NCI-H82 treated with DMSO at 0.1 percent for 48 hours (cell line): ENCODE measurements at regions not wholly inside any gene's neighbourhood (a gene's known extent, or its start where the extent isn't known, plus 50 kb on each side); places are given as distances from the start of the nearest gene placed in this dataset.

ENCODE experiments used
- DNase-seq: peaks from one replicate; lab custom pipeline; 2025; ENCODE audit not compliant: unreplicated experiment; lab: John Stamatoyannopoulos, UW

DNA sequence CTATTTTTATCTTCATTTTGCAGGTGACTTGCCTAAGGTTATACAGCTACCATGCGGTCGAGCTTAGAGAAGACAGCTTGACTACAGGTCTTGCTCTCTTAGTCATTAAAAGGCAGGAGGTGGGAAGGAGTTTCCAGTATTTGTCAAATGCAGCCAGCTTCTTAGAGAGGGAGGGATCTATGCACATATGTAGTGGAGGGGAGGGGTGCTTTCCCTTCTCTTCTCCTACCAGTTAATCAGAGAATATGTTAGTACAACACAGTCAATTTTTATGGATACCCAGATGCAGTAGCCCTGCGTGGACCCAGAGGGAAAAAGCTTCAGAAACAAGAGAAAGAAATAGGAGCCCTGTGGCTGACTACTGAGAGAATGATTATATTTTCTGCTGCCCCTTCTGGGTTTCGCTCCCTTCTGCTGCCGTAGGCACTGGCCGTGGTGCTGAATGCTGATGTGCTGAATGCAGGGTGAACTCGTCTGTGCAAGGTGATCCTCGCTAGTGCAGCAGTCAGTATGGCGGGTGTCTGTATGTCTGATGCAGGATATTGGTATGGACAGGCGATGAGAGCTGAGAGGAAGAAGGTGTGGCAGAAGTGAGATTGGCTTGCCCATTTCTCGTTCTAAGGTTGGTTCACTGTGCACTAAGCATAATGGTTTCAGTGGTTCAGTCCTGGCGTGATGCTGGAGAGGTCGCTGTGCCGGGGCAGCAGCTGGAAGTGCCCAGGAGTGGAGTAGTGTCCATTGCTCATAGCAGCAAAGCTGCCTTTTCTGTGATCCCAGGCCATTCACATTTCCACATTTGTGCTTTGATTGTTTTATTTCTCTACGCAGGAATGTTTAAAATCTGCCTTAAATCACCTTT, 189.2 kb upstream of the PODXL start:
- no peak for DNase-seq

DNA sequence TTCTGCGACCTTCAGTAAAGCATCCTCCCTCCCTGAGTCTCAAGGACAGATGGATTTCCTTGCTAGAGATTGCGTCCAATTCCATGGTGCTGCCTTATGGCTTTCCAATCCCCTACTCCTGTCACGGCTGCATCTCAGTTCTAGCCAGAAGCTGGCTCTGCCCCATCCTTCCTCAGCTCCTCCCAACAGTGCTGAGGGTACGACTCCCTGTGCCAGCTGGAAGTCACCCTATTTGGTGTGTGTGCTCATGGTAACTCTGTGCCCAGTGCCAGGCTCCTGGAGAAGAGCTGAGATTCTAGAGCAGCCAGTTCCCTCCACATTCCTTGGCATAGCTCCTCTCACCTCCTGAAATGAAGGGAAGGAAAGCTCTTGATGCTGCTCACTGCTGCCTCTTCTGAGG, 185.0 kb upstream of the PODXL start:
- no peak for DNase-seq

DNA sequence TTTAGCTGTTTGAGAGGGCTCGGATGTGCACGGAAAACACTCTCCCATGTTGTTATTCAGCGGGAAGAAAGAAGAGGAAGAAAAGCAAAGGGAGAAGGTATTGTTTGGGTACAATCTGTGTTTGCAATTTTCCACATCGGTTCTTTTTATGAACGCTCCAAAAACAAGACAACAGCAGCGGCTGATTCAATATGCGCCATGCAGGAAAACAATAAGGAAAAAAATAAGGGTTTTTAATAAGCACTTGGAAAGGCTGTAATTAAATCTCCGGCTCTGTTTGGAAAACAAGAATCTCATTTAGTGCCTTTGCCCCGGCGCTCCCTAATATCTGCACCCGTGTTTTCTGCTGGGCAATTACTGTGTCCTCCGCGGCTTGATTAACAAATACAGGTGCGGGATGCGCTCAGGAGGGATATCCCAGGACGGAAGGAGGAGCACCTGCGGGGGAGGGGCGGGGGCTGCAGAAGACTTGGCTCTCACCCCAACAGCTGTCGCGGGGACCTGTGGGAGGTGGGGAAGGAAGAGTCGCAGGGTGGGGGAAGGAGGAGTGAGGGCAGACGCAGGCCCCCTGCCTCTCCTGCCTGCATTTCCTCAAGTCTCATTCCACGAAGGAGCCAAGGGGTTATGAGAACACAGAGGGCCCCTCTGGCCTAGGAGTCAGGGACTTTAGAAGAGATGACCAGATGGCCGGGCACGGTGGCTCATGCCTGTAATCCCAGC, 181.5 kb upstream of the PODXL start:
- DNase-seq = no peak

DNA sequence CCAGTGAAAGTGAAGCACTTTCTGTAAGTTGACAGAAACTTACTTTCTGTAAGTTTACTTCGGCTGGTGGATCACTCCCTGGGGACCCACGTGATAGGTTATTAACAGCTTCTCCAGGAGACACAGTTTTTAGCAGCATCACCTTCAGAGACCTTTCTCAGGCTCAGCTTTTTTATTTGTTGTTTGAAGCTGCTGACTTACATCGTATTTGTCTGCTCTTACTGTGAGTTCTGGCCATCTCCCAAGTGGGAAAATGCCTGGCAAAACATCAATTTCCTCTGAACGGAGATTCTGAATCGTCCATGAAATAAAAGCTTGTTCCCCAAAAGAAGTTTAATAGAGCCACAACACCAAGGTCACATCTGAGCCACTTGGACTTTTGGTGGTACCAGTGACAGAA, 178.7 kb upstream of the PODXL start:
- no peak for DNase-seq

DNA sequence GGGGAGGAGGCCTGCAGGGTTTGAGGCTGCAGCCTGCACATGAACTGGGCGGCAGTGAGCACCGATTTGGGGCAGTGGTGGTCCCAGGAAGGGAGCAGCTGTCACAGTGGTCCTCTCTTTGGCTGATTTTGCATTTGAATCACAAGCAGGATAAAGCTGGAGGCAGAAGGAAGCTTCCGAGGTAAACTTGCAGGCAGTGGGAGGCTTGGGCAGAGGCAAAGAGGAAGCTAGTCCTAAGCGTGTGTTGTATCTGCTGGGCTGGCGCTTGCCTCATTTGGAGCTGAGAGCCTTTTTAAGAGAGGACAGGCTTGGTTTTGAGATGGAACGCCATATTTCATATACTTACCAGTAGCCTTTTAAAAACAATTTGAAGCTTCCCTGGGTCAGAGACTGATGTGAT, 177.2 kb upstream of the PODXL start:
- no peak for DNase-seq

DNA sequence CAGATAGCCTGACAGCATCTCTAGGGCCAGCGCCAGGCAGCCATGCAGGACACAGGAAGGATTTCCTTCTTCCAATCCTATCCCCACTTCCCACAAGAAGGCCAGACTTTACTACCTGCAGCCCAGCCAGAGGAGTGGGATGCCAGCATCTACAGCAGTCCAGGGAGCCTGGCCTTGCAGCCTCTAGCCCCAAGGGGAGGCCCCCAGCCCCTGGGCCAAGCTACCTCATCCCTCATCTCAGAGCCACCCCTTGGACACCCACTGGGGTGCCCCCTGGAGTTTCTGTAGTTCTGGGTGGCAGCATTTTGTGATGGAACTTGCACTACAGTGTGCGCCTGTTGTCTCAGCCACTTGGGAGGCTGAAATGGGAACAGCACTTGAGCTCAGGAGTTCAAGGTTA, 170.8 kb upstream of the PODXL start:
- no peak for DNase-seq

DNA sequence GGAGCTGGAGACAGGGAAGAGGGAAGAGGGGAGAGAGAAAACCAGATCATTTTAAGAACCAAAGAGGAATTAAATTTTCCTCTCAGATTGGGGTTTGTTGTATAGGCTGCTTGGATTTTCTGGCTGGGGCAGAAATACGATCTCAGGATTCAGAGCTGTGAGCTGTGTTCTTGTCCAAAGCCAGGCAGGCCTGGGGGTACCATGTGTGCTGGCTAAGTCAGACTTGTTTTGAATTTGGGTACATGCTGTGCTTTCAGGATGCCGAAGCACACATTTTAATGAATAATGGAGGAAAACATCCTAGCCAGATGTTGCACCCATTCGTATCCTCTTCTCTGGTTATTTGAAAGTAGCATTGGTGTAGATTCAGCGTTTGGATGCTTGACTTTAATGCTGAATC, 170.3 kb upstream of the PODXL start:
- DNase-seq = no peak

DNA sequence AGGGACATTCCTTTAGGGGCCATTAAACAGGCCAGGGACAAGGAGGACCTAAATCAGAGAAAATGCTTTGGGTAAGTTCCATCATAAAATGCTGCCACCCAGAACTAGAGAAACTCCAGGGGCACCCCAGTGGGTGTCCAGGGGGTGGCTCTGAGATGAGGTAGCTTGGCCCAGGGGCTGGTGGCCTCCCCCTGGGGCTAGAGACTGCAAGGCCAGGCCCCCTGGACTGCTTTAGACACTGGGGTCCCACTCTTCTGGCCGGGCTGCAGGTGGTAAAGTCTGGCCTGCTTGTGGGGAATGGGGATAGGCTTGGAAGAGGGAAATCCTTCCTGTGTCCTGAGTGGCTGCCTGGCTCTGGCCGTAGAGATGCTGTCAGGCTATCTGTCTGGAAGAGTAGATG, 169.6 kb upstream of the PODXL start:
- no peak for DNase-seq

DNA sequence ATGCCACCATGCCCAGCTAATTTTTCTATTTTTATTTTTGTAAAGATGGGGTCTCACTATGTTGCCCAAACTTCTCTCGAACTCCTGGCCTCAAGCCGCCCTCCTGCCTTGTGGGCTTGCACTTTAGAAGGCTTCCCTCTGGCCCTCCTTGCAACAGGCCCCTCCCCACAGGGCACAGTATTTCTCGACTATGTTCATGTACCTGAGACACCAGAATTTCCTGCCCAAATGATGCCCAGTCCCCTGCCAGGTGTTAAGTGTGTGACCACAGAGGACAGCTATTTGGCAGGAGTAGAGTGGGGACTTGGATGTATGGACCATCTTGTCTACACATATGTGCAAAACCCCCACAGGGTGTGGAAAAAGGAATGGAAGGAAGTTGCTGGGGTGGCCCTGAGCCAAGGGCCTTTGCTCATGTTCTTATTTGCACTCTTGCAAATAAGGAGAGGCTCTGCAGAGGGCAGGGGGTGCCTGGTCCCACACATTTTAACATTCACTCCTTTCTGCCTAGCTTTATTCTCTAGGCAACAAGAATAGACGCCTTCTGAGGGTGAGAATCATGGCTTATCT, 168.4 kb upstream of the PODXL start:
- DNase-seq = no peak

DNA sequence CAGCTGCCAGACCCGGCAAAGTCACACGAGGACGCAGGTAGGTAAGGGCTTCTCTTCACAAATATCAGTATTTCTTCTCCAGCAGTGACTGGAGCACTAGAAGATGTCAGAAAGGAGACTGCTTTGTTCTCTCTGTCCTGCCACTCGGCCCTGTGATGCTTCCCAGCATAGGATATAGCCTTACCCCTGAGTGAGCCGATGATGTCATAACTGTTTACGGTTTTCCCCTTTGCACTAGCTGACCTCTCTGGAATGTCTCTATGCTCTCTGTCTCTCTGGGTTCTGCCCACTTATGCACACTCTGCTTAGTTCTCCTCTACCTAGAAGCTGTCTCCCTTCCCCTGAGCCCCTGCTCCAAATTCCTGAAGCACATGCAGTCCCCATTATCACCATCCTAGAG, 167.5 kb upstream of the PODXL start:
- DNase-seq = no peak

DNA sequence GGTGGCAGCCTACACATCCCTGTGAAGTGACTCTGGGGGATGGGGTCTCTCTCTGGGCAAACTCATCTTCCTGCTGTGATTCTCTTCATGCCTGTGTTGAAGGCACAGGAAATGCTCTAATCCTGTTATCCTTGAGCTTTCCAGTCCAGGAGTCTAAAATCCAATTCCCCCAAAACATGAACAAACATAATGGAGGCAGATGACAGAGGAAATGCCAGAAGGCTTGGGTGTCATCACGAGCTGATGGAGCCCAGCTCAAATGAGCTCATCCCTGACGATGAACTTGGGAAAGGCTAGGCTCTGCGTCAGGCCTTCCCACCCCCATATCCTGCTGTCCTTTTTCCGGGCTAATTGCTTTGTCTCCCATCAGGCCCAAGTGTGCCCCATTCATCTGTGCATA, 165.9 kb upstream of the PODXL start:
- DNase-seq = peak; percentile 36

DNA sequence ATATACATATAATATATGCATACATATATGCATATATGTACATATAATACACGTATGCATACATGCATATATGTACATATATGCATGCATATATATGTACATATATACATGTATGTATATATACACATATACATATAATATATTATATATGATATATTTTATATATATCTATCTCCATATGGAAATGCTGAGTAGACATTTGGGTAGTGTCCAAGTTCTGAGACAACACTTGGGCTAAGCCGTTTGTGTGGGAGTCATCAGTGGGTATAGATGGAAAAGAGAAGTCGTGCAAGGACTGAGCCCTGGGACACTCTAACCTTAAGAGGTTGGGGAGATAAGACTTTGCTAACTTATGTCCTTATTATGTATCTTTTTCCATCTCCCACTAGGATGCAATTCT, 165.2 kb upstream of the PODXL start:
- no peak for DNase-seq

DNA sequence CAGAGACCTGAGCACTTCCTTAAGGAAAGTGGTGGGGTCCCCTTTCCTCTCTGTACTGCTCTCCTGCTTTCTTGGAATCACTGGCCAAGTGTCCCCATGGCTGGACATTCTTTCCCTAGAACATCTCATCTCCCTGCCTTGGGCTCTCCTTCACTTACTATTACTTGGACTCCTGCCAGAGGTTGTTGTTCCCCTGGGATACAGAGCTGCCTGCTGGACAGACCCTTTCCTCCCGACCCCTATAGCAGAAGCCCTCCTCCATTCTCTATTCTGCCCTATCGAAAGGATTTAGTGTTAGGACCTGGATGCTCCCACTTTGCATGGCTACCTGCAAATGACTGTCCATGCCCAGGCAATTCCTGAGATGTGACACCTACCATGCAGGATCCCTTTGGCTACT, 164.3 kb upstream of the PODXL start:
- no peak for DNase-seq

DNA sequence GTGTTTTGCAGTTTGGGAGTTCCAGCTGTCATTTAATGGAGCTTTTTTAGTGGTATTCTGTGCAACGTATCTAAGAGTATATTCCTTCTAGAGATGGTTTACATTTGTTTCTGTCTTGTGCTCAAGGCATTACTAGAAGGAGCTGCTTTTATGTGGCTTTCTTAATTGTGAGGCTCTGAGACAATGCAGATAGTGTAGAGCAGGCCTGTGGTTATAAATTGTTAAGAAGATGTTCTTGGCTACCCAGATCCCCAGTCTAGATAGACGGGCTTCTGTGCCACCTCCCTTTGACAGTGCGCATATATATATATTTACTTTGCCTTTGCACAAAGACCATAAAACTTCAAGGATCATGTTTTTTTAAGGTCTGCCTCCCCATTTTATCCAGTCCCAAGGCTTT, 160.8 kb upstream of the PODXL start:
- no peak for DNase-seq

DNA sequence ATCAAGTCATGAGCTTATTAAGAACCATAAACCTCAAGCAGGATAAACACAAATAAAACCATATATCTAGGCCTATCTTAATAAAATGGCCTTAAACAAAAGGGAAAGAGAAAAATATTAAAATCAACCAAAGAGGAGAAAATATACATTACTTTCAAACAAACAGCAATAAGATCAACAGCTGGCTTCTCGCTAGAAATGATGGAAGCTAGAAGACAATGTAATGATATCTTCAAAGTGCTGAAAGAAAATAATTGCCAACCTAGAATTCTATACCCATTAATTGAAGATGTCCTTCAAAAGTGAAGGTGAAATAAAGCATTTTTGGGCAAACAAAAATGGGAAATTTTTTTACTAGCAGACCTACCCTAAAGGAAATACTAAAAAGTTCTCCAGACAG, 142.9 kb upstream of the PODXL start:
- DNase-seq = no peak

DNA sequence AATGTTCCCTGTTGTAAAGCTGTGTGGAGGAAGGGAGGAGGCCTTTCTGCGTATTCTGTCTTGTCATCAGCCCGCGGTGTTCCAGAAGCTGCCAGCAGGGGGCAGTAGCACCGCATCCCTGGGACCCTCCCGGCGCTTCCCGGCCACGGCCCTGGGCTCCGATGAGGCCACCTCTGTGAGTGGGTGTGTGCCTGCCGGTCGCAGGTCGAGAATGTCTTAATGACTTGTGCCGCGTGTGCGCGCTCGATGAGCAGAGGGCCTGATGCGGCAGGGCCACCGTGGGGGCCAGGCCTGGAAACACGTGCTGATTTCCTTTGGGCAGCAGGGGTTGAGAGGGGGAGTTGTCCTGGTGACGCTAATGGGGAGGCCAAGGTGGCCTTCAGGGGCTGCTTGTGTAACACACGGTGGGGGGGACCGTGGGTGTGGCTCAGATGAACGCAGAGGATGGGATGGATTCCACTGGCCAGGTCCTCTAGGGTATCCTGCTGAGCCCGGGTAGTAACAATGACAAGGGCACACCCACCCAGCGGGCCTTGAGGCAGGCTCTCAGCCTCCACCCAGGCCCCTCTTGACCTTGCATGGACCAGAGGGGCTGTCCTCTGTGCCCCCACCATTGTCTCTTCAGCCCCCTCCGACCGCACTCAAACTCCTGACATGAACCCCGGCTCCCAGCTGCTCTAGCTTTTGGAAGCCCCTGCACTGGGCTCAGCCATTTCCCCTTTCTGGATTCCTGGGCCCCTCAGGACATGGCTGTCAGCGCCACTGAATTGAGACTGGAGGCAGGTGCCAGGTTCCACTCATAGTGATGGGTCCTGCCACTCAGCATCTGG, 135.9 kb upstream of the PODXL start:
- no peak for DNase-seq

DNA sequence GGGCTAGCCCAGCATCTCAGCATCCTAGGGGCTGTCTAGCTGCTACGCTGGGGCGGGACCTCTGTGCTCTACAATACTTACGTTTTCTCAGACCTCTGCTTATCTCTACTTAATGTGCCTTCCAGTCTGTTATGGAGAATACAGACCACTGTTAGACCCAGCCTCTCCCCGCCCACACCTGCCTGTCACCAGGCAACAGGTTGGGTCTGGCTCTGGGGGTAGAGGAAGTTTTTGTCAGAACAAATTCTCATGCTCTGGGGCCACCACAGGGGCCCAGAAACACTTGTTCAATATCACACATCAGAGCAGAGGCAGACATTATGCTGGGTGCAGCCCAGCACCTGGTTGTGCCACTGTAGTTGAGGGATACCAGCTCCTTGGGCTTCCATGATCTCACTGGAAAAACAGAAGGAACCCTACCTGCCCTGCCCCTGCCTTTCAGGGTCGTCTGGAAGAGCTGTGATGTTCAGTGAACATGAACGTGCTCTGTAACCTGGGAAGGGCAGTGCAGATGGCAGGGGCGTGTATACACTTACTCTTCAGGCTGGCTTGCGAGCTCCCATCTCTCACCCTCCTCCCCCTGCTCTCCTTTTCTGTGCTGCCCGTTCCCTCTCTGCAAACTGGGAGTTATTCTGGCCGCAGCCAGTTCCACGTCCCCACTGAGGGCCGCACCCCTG, 135.2 kb upstream of the PODXL start:
- no peak for DNase-seq

DNA sequence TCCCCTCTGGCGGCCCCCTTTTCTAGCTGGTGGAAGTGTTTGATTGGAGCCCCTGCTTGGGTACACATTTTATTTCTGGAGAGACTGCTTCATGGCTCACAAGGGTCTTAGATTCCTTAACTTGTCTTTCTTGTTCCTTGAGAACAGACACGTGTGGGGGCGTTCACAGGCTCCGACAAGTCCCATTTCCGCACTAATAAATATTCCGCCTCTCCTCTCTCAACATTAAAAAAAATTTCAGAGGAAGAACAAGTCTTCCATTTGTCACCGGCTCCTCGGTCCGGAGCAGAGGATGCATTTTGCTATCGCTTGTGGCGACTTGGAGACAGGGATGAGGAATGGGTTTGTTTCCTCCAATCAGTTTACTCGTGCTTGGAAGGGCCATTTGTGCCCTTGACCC, 134.0 kb upstream of the PODXL start:
- no peak for DNase-seq

DNA sequence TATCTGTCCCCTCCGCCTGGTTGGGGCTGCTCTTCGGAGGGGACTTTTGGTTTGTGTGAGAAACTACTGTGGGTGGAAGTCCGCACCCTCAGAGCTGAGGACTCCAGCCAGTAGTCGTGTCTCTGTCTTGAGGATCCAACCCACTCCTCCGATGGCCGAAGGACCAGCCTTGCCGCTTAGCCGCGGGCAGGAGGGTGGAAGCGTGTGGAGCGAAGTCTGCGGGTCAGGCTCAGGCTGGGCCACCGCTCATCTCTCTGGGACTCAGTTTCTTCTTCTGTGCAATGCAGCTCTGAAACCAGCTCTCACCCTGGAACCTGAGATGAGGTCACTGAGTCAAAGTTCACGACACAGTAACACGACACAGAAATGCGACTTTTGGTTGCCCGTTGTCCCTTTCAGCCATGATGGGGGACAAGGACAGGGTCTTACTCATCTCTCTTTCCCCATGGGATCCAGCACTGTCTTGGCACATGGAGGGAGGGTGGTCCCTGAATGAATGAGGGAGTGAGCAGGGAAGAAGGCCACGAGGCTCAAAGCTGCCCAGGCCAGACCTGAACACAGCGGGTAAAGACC, 133.3 kb upstream of the PODXL start:
- no peak for DNase-seq
